ENCODE measurements at regions not wholly inside any gene's neighbourhood (a gene's known extent, or its start where the extent isn't known, plus 50 kb on each side); places are given as distances from the start of the nearest gene placed in this dataset.

- no peak for TF ChIP-seq CTCF (IDR thresholded peaks at IDR 0.05)
- no peak for TF ChIP-seq ZFX (IDR thresholded peaks at IDR 0.05; ENCODE audit: borderline replicate concordance)
Measured at GRCh38 chr5:168072665-168073064, 218.8 kb upstream of the WWC1 start.
